BJ (cell line): ENCODE measurements at regions not wholly inside any gene's neighbourhood (a gene's known extent, or its start where the extent isn't known, plus 50 kb on each side); places are given as distances from the start of the nearest gene placed in this dataset.

ENCODE experiments used
- CTCF ChIA-PET: fragments of 350-600 bp; formaldehyde crosslinking; extraction: SDS; loops from one replicate; lab custom pipeline; 2021; ENCODE audit warnings: antibody characterized with exemption, inconsistent platforms; lab: Yijun Ruan, JAX
- POLR2A ChIA-PET: fragments of 300-600 bp; sonication (Branson Sonifier 250); formaldehyde crosslinking; extraction: SDS; loops from one replicate; lab custom pipeline; 2021; ENCODE audit warnings: antibody characterized with exemption; lab: Charles Lee
- DNase-seq: peaks from one replicate; pipeline ENCODE4 v3.0.0-alpha.2; 2011; ENCODE audit warnings: low read depth
- H3K27me3 ChIP-seq: 2 replicates; pipeline ENCODE4 v1.6.0; 2011; ENCODE audit warnings: low read length; ENCODE audit not compliant: control insufficient read depth, insufficient read depth
- H3K36me3 ChIP-seq: 2 replicates; pipeline ENCODE4 v1.5.1; 2011; ENCODE audit warnings: low read length; ENCODE audit not compliant: control insufficient read depth, insufficient read depth
- H3K4me3 ChIP-seq: 2 replicates; pipeline ENCODE4 v1.5.1; 2011; ENCODE audit warnings: low read depth, mild to moderate bottlenecking, control low read depth, low read length
- TF ChIP-seq, protein P1 (sequence below): IDR thresholded peaks from 2 replicates; pipeline ENCODE4 v1.5.1; 2011; ENCODE audit warnings: low read depth, mild to moderate bottlenecking, control low read depth, inconsistent platforms, low read length, moderate library complexity; ENCODE audit not compliant: insufficient read depth

DNA sequence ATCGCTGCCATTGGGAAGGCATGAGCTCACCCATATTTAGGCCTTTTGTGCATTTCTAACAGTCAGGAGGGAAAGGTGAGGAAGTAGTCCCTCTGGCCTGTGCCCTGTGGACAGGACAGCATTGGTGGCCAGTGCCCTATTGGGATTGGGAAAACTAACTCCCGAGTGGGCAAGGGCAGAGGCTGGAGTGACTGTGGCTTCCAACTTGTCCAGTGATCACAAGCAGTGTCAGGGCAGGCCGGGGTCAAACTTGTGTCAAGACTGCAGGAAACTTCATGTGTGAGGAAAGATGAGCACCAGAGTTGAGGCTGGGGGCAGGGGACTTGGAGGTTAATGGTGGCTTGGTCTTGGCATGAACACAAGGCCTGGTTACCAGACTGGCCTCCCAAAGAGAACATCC is 286.2 kb upstream of the FAM47C start:
- H3K4me3 ChIP-seq = no peak overlapping the region
- ChIA-PET POLR2A (no interaction called here), CTCF (no interaction called here)
- H3K36me3 ChIP-seq = no peaks in the 10 kb centered on the region
- DNase-seq = no peak
- TF ChIP-seq, protein P1, sequence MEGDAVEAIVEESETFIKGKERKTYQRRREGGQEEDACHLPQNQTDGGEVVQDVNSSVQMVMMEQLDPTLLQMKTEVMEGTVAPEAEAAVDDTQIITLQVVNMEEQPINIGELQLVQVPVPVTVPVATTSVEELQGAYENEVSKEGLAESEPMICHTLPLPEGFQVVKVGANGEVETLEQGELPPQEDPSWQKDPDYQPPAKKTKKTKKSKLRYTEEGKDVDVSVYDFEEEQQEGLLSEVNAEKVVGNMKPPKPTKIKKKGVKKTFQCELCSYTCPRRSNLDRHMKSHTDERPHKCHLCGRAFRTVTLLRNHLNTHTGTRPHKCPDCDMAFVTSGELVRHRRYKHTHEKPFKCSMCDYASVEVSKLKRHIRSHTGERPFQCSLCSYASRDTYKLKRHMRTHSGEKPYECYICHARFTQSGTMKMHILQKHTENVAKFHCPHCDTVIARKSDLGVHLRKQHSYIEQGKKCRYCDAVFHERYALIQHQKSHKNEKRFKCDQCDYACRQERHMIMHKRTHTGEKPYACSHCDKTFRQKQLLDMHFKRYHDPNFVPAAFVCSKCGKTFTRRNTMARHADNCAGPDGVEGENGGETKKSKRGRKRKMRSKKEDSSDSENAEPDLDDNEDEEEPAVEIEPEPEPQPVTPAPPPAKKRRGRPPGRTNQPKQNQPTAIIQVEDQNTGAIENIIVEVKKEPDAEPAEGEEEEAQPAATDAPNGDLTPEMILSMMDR = no peak
- no peaks in the 10 kb centered on the region for H3K27me3 ChIP-seq

GRCh38 chrX:36753602-36754001 is 254.6 kb upstream of the FAM47C start:
- CTCF ChIA-PET = no interaction called here
- H3K4me3 ChIP-seq = no peak overlapping the region
- POLR2A ChIA-PET = no interaction called here
- TF ChIP-seq, protein P1 = no peak
- DNase-seq = no peak
- H3K36me3 ChIP-seq = no peaks in the 10 kb centered on the region
- H3K27me3 ChIP-seq = no peaks in the 10 kb centered on the region

DNA sequence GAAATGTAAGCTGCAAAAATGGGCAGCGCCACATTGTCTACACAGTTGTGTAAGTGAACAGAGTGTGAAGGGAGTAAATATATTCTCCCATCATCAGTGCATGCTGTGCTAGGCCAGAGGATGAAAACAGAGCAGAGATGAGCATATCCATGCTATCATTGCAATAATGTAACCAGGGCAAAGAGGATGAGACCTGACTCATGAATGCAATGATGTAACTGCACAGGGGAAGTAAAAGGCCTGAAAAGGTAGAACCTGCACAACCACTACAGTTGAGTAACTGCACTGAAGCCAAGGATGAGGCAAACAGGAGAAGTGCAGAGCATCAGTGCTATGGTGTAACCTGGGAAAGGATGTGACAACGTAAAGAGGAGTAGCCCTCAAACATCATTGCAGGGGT is 220.4 kb upstream of the FAM47C start:
- ChIA-PET POLR2A (no interaction called here), CTCF (no interaction called here)

DNA sequence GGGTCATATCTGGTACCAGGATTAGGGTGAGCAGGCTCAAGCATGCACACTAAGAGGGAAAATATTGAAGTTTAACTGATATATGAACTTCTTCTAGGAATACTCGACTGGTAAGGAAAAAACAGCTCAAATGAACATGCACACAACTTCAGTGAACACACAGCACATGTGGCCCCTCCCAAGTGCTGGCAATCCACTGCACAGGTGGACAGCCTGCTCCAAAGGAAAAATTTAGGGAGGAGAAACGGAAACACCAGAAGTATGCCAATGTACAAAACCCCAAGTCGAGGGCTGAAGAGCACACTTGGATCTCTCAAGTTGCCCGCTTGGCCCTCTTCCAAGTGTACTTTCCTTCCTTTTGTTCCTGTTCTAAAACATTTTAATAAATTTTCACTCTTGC is 205.0 kb upstream of the FAM47C start:
- no peaks in the 10 kb centered on the region for H3K36me3 ChIP-seq
- CTCF ChIA-PET = no interaction called here
- POLR2A ChIA-PET = no interaction called here
- no peak overlapping the region for H3K4me3 ChIP-seq
- DNase-seq = no peak
- H3K27me3 ChIP-seq = no peaks in the 10 kb centered on the region
- TF ChIP-seq, protein P1 = no peak

More for the DNA sequence above, 220.4 kb upstream of the FAM47C start:
- Histone ChIP-seq H3K27me3 (no peaks in the 10 kb centered on the region), H3K4me3 (no peak overlapping the region), H3K36me3 (no peaks in the 10 kb centered on the region)
- TF ChIP-seq, protein P1 = no peak
- DNase-seq = no peak

DNA sequence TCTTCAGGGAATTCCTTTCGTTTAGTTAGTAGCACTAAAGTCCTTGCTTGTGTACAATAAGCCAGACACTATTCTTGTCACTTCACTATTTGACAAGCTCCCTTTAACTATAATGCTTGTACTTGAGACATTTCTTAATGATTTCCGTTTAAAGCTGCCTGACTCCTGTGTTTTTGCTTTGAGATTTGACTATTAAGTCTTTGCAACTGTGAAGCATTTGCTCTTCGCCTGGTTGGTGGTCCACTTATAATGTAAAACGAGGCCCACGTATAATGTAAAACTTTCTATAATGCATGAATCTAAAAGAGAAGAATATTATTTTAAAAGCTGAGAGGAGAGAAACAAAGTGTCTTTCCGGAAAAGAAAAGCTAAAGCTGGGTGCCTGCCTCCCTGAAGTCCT is 204.1 kb upstream of the FAM47C start:
- no peak for DNase-seq
- no peak overlapping the region for H3K4me3 ChIP-seq
- TF ChIP-seq, protein P1 = no peak
- POLR2A ChIA-PET = no interaction called here
- H3K36me3 ChIP-seq = no peaks in the 10 kb centered on the region
- CTCF ChIA-PET = no interaction called here
- H3K27me3 ChIP-seq = no peaks in the 10 kb centered on the region
